Gastroesophageal sphincter (tissue), 3 donors: ENCODE measurements at regions not wholly inside any gene's neighbourhood (a gene's known extent, or its start where the extent isn't known, plus 50 kb on each side); places are given as distances from the start of the nearest gene placed in this dataset.

ENCODE experiments used
- CTCF ChIP-seq, 4 experiments: fragments of 200-600 bp in 2 of 4; fragments of 450-650 bp in 2 of 4; sonication (generic) in 1 of 4; IDR thresholded peaks; one replicate each; pipeline ENCODE4 v1.5.1; 2017 to 2019; ENCODE audit warnings: antibody characterized with exemption in 4 of 4, mild to moderate bottlenecking in 2 of 4, moderate library complexity in 2 of 4
- POLR2AphosphoS5 ChIP-seq: sonication (generic); formaldehyde crosslinking; IDR thresholded peaks from one replicate; pipeline ENCODE4 v1.6.1; 2017; ENCODE audit warnings: antibody characterized with exemption

GRCh38 chr20:23257106-23257761, 93.4 kb upstream of the NXT1 start:
- TF ChIP-seq POLR2AphosphoS5 = no peak
- TF ChIP-seq CTCF (IDR thresholded peaks at IDR 0.05) = no peak
